ENCODE measurements at regions not wholly inside any gene's neighbourhood (a gene's known extent, or its start where the extent isn't known, plus 50 kb on each side); places are given as distances from the start of the nearest gene placed in this dataset.
"Not testable (repeated sequence)": the region's sequence is repeated elsewhere in the genome, so short reads cannot be mapped to it uniquely, and the experiment has no call there.

DNA sequence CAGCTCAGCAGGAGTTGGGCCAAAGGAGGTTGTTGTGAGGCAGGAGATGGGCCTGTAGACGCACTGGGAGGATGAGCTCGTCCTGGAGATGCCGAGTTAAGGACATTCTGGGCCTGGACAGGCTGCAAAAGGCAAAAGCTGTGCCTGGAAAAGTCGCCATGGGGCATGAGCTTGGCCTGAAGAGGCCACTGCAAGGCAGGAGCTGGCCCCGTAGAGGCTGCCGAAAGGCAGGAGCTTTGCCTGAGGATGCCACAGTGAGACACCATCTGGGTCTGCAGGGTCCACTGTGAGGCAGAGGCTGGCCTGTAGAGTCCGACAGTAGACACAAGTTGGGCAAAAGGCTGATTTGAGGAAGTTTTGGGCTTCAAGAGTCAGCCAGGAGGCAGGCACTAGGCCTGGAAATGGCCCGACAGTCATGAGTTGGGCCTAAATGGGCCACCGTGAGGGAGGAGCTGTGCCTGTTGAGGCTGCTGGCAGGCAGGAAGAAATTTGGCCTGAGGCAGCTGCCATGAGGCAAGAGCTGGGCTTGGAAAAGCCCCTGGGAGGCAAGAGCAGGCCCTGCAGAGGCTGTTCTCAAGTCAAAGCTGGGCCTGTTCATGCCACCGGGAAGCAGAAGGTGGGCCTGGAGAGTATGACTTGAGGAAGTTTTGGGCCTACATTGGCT is 86.8 kb upstream of the FABP2 start:
- TF ChIP-seq HDAC2 (CRISPR knock-in tag; IDR thresholded peaks at IDR 0.05); PHB2 (IDR thresholded peaks at IDR 0.05; ENCODE audit: partially characterized antibody); ZNF3 (CRISPR knock-in tag; IDR thresholded peaks at IDR 0.05); TBX2 (CRISPR knock-in tag; IDR thresholded peaks at IDR 0.05; ENCODE audit: borderline replicate concordance); KLF9 (CRISPR knock-in tag; IDR thresholded peaks at IDR 0.05; ENCODE audit: low read depth): not testable (repeated sequence)
- TF ChIP-seq, protein P1, sequence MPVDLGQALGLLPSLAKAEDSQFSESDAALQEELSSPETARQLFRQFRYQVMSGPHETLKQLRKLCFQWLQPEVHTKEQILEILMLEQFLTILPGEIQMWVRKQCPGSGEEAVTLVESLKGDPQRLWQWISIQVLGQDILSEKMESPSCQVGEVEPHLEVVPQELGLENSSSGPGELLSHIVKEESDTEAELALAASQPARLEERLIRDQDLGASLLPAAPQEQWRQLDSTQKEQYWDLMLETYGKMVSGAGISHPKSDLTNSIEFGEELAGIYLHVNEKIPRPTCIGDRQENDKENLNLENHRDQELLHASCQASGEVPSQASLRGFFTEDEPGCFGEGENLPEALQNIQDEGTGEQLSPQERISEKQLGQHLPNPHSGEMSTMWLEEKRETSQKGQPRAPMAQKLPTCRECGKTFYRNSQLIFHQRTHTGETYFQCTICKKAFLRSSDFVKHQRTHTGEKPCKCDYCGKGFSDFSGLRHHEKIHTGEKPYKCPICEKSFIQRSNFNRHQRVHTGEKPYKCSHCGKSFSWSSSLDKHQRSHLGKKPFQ (CRISPR knock-in tag; IDR thresholded peaks at IDR 0.05; ENCODE audit: insufficient replicate concordance) = not testable (repeated sequence)
- TF ChIP-seq, protein P2, sequence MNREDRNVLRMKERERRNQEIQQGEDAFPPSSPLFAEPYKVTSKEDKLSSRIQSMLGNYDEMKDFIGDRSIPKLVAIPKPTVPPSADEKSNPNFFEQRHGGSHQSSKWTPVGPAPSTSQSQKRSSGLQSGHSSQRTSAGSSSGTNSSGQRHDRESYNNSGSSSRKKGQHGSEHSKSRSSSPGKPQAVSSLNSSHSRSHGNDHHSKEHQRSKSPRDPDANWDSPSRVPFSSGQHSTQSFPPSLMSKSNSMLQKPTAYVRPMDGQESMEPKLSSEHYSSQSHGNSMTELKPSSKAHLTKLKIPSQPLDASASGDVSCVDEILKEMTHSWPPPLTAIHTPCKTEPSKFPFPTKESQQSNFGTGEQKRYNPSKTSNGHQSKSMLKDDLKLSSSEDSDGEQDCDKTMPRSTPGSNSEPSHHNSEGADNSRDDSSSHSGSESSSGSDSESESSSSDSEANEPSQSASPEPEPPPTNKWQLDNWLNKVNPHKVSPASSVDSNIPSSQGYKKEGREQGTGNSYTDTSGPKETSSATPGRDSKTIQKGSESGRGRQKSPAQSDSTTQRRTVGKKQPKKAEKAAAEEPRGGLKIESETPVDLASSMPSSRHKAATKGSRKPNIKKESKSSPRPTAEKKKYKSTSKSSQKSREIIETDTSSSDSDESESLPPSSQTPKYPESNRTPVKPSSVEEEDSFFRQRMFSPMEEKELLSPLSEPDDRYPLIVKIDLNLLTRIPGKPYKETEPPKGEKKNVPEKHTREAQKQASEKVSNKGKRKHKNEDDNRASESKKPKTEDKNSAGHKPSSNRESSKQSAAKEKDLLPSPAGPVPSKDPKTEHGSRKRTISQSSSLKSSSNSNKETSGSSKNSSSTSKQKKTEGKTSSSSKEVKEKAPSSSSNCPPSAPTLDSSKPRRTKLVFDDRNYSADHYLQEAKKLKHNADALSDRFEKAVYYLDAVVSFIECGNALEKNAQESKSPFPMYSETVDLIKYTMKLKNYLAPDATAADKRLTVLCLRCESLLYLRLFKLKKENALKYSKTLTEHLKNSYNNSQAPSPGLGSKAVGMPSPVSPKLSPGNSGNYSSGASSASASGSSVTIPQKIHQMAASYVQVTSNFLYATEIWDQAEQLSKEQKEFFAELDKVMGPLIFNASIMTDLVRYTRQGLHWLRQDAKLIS (CRISPR knock-in tag; IDR thresholded peaks at IDR 0.05) = not testable (repeated sequence)

All from HepG2 (cell line).